HG02840 (cell line): ENCODE measurements at regions not wholly inside any gene's neighbourhood (a gene's known extent, or its start where the extent isn't known, plus 50 kb on each side); places are given as distances from the start of the nearest gene placed in this dataset.

Experiments used
- ATAC-seq: cut with Tn5 transposase; IDR thresholded peaks from one replicate; pipeline ENCODE4 v1.9.1; 2021; ENCODE audit warnings: mild to moderate bottlenecking, moderate library complexity, moderate number of reproducible peaks; ENCODE audit not compliant: unreplicated experiment, low FRiP score

- no peak for ATAC-seq
Observed at GRCh38 chr12:115255257-115255656, 571.3 kb upstream of the TBX3 start.

DNA sequence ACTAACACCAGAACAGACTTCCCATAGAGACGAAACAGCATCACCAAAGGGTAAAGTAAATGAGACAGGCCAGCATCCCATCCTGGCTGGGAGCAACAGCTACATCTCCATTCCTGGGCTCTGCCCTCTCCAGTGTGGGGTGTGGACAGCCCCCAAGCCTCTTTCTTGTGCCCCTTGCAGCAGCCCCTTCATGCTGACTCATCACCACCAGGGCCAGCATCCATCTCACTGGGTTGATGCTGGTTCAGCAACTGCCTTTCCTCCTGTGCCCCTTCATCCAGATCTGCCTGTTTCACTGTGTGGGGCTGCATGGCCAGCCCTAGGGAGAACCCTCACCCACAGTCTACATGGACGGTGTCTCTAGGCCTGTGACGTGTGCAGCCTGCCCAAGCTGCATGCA, 569.1 kb upstream of the TBX3 start:
- no peak for ATAC-seq

- no peak for ATAC-seq
Observed at GRCh38 chr12:115251727-115252126, 567.8 kb upstream of the TBX3 start.

GRCh38 chr12:115249671-115250278, 565.8 kb upstream of the TBX3 start:
- ATAC-seq: no peak

GRCh38 chr12:115245020-115245419, 561.0 kb upstream of the TBX3 start:
- ATAC-seq: no peak

DNA sequence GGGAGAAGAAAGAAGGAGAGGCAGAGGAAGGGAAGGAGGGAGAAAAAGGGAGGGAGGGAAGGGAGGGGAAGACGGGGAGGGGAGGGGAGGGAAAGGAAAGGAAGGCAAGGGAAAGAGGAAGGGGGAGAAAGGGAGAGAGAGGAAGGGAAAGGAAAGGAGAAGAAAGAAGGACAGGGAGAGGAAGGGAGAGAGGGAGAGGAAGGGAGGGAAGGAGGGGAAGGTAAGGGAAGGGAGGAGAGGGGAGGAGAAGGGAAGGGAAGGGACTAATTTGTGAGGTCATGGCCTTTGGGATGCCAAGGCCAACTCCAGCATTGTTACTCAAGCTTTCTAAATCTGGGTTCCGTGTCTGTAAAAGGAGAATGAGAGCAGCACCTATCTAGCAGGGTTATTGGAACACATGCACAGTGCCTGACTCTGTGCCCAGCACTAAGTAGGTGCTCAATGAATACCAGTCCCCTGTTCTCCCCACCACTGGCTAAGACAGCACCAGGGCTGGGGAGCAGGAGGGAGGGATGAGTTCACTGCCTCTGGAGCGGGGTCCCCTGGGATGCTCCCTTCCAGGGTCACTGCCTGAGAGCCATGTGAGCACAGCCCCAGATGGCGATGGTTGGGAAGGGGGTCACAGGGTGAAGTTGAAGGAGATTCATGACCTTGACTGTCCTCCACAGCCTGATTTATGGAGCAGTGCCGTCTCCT, 560.1 kb upstream of the TBX3 start:
- ATAC-seq: no peak

GRCh38 chr12:115240251-115240650, 556.3 kb upstream of the TBX3 start:
- no peak for ATAC-seq

DNA sequence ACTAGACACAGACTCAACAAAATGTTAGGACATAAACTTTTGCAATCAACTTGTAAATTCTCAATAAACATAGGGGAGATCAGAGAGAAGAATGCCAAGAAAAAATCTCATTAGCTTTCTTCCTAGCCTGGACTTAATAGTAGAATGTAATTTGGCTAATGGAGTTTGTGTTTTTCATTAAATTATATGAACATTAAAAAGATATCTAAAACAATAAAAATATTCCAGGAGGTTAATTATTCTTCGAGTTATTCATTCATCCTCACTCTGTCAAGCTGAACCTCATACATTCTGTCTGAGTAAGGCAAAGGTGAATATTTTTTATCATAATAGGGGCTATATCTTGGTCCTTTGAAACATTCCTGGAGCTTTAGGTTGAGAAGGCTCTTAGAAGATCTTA, 551.9 kb upstream of the TBX3 start:
- ATAC-seq: no peak

GRCh38 chr12:115233891-115234543, 550.0 kb upstream of the TBX3 start:
- ATAC-seq: no peak

GRCh38 chr12:115232455-115233156, 548.6 kb upstream of the TBX3 start:
- no peak for ATAC-seq

GRCh38 chr12:115230606-115231005, 546.6 kb upstream of the TBX3 start:
- ATAC-seq: no peak

- ATAC-seq: no peak
Observed at GRCh38 chr12:115229517-115229916, 545.5 kb upstream of the TBX3 start.

DNA sequence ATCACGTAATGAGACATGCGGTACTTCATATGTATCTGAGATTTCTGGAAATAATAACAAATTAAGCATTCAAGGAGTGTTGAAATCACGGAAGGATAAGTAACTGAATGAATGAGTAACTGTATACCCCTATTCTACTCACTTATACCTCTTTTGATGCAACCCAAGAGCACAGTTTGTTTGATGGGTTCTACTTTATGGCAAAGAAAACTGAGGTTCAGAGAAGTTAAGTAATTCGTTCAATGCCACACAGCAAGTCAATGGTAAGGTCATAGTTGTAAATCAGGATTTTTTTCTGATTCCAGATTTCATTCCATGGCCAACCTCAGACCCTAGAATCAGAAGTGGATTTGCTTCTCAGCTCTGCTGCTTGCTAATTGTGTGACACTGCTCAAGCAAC, 544.5 kb upstream of the TBX3 start:
- ATAC-seq: no peak

- no peak for ATAC-seq
Observed at GRCh38 chr12:115227137-115227615, 543.2 kb upstream of the TBX3 start.

- ATAC-seq: no peak
Observed at GRCh38 chr12:115225845-115226244, 541.9 kb upstream of the TBX3 start.

GRCh38 chr12:115223991-115224390, 540.0 kb upstream of the TBX3 start:
- no peak for ATAC-seq

- no peak for ATAC-seq
Observed at GRCh38 chr12:115223322-115223721, 539.3 kb upstream of the TBX3 start.

DNA sequence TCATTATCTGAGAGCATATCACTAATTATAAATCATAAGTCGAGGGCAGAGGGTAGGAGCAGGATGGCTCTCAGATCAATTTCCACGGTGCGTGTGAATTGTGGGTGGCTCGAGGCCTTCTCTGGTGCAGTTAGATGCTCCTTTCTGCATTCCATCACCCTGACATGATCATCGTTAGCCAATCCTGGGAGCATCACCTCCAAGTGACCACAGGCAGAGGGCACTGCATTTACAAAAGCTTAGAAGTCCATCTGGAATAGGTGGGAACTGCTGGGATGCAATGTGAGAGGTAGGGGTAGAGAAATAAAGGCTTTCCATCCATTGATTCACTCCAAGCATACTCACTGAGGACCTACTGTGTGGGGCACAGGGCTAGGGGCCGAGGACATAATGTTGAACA, 538.2 kb upstream of the TBX3 start:
- no peak for ATAC-seq

GRCh38 chr12:115216301-115216700, 532.3 kb upstream of the TBX3 start:
- ATAC-seq: no peak

DNA sequence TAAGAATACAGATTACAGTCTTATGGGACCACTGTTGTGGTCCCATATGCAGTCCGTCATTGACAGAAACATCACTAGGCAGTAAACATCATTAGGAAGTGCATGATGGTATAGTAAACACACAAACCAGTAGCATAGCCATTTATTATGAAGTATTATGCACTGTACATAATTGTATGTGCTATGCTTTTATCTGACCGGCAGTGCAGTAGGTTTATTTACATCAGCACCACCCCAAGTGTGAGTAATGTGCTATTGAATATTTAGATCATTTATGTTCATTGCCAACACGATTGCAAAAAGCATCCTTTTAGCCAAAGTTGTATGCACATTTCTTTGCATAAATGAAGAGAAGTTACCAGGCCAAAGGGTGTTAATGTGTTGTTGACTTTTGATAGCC, 531.6 kb upstream of the TBX3 start:
- no peak for ATAC-seq

DNA sequence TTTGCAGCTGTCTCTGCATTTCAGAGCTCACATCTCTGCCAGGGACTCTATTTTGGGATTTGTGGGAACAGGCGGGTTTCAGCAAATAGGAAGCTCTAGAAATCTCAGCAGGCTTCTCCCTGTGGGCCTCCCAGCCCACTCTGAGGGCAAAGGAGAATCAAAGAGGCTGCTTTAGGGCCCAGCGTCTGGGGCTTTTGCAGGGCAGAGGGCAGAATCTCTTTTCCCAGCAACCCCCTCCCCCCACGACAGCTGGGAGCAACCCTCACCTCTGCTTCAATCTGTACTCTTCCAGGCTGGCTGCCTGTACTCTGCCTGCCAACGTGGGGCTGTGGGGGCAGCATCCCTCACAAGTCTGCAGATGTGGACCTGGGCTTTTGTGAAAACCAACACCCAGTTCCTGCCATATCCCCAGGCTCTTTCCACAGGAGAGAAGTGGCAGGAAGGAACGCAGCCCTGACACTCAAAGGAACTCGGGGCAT, 529.6 kb upstream of the TBX3 start:
- no peak for ATAC-seq
